ENCODE measurements at regions not wholly inside any gene's neighbourhood (a gene's known extent, or its start where the extent isn't known, plus 50 kb on each side); places are given as distances from the start of the nearest gene placed in this dataset.
"Not testable (repeated sequence)": the region's sequence is repeated elsewhere in the genome, so short reads cannot be mapped to it uniquely, and the experiment has no call there.

- no peak overlapping the region for H3K27ac ChIP-seq
- intact Hi-C loops (cut with DNase I), result no loop called here
- H3K4me3 ChIP-seq, result no peak overlapping the region
- no peak for DNase-seq
- no peak for TF ChIP-seq CTCF (IDR thresholded peaks at IDR 0.05)
- TF ChIP-seq POLR2A (IDR thresholded peaks at IDR 0.05), result no peak
- peaks cover 0 to 7% (median 0%) of the 10 kb centered on the region in 3 donors for H3K9me3 ChIP-seq (replicated peaks in 1 of 3)
- H3K4me1 ChIP-seq (replicated peaks in 1 of 2), result no peaks in the 10 kb centered on the region
- no peaks in the 10 kb centered on the region for H3K36me3 ChIP-seq (replicated peaks in 1 of 2)
- H3K27me3 ChIP-seq, result no peaks in the 10 kb centered on the region
These were observed 123.5 kb downstream of the PRL start for GRCh38 chr6:22173311-22173710.

GRCh38 chr6:22180250-22180649 lies 116.6 kb downstream of the PRL start:
- H3K9me3 ChIP-seq (replicated peaks in 1 of 3); intact Hi-C loops (cut with DNase I); H3K36me3 ChIP-seq (replicated peaks in 1 of 2); H3K27me3 ChIP-seq; H3K4me1 ChIP-seq (replicated peaks in 1 of 2); H3K4me3 ChIP-seq; DNase-seq; H3K27ac ChIP-seq: not testable (repeated sequence)
- 83 to 100% (median 87%) methylated on average over 2 to 19 of the region's 20 CpGs for WGBS, 4 donors

GRCh38 chr6:22184371-22184770 lies 112.5 kb downstream of the PRL start:
- H3K27ac ChIP-seq, result no peak overlapping the region
- no peaks in the 10 kb centered on the region for H3K36me3 ChIP-seq (replicated peaks in 1 of 2)
- intact Hi-C loops (cut with DNase I), result no loop called here
- peaks cover 2 to 9% (median 5%) of the 10 kb centered on the region in 3 donors for H3K9me3 ChIP-seq (replicated peaks in 1 of 3)
- TF ChIP-seq POLR2A (IDR thresholded peaks at IDR 0.05) (no peak), CTCF (IDR thresholded peaks at IDR 0.05) (no peak)
- no peak for DNase-seq
- no peak overlapping the region for H3K4me3 ChIP-seq
- H3K27me3 ChIP-seq, result no peaks in the 10 kb centered on the region
- H3K4me1 ChIP-seq (replicated peaks in 1 of 2), result no peaks in the 10 kb centered on the region

GRCh38 chr6:22189946-22190345 lies 106.9 kb downstream of the PRL start:
- intact Hi-C loops (cut with DNase I), result no loop called here
- Histone ChIP-seq H3K4me1 (replicated peaks in 1 of 2) (no peaks in the 10 kb centered on the region), H3K27ac (no peak overlapping the region), H3K27me3 (no peaks in the 10 kb centered on the region), H3K4me3 (no peak overlapping the region), H3K9me3 (replicated peaks in 1 of 3) (peaks cover 0 to under 1% (median 0%) of the 10 kb centered on the region in 3 donors), H3K36me3 (replicated peaks in 1 of 2) (no peaks in the 10 kb centered on the region)
- DNase-seq, result no peak
- WGBS, 4 donors, result 91 to 94% (median 92%) methylated on average over 6 of the region's 6 CpGs
- TF ChIP-seq POLR2A (IDR thresholded peaks at IDR 0.05) (no peak), CTCF (IDR thresholded peaks at IDR 0.05) (no peak)

- Histone ChIP-seq H3K4me3 (no peak overlapping the region), H3K27me3 (no peaks in the 10 kb centered on the region), H3K27ac (no peak overlapping the region), H3K36me3 (replicated peaks in 1 of 2) (no peaks in the 10 kb centered on the region), H3K4me1 (replicated peaks in 1 of 2) (no peaks in the 10 kb centered on the region), H3K9me3 (replicated peaks in 1 of 3) (no peaks in the 10 kb centered on the region)
- TF ChIP-seq POLR2A (IDR thresholded peaks at IDR 0.05), result no peak
- no peak for TF ChIP-seq CTCF (IDR thresholded peaks at IDR 0.05)
- no peak for DNase-seq
- intact Hi-C loops (cut with DNase I), result no loop called here
- 90 to 98% (median 90%) methylated on average over 3 of the region's 3 CpGs for WGBS, 4 donors
These were observed 102.5 kb downstream of the PRL start for GRCh38 chr6:22194188-22194921.

Measured in adrenal gland (tissue), 9 donors.